Osteoblast (primary cell): ENCODE measurements at regions not wholly inside any gene's neighbourhood (a gene's known extent, or its start where the extent isn't known, plus 50 kb on each side); places are given as distances from the start of the nearest gene placed in this dataset.

Experiments
- DNase-seq: peaks from one replicate; pipeline ENCODE4 v3.0.0; 2011; ENCODE audit warnings: low spot score, mixed read lengths; ENCODE audit not compliant: insufficient read length; ENCODE audit errors: missing footprints
- H2AFZ ChIP-seq: 2 replicates; pipeline ENCODE4 v1.6.0; 2011; ENCODE audit warnings: mild to moderate bottlenecking, low read length
- H3K27ac ChIP-seq: 2 replicates; pipeline ENCODE4 v1.5.1; 2011; ENCODE audit warnings: mild to moderate bottlenecking, low read depth, low read length, moderate library complexity
- H3K27me3 ChIP-seq: 2 replicates; pipeline ENCODE4 v1.6.0; 2012; ENCODE audit warnings: mild to moderate bottlenecking, control low read depth, inconsistent platforms, low read length, moderate library complexity; ENCODE audit not compliant: insufficient read depth
- H3K36me3 ChIP-seq: 2 replicates; pipeline ENCODE4 v1.5.1; 2011; ENCODE audit warnings: mild to moderate bottlenecking, low read length, control low read depth, moderate library complexity; ENCODE audit not compliant: insufficient read depth
- H3K4me1 ChIP-seq: 2 replicates; pipeline ENCODE4 v1.5.1; 2011; ENCODE audit warnings: mild to moderate bottlenecking, low read length, control low read depth, moderate library complexity; ENCODE audit not compliant: insufficient read depth
- H3K4me2 ChIP-seq: 2 replicates; pipeline ENCODE4 v1.6.0; 2011; ENCODE audit warnings: mild to moderate bottlenecking, low read length; ENCODE audit not compliant: insufficient read depth
- H3K4me3 ChIP-seq: fragments of 200-600 bp; sonication (generic); 3 replicates; pipeline ENCODE4 v1.5.1; 2012; ENCODE audit warnings: mild to moderate bottlenecking, low read length, inconsistent platforms; ENCODE audit not compliant: insufficient read depth
- H3K79me2 ChIP-seq: 2 replicates; pipeline ENCODE4 v1.6.0; 2012; ENCODE audit warnings: mild to moderate bottlenecking, low read length, control low read depth, inconsistent platforms; ENCODE audit not compliant: insufficient read depth
- H3K9me3 ChIP-seq: 2 replicates; pipeline ENCODE4 v1.5.1; 2011; ENCODE audit warnings: low read depth, low read length, control low read depth
- H4K20me1 ChIP-seq: 2 replicates; pipeline ENCODE4 v1.6.0; 2012; ENCODE audit warnings: mild to moderate bottlenecking, low read length, control low read depth; ENCODE audit not compliant: insufficient read depth
- TF ChIP-seq, protein P1 (sequence below): IDR thresholded peaks from 2 replicates; pipeline ENCODE4 v1.5.1; 2011; ENCODE audit warnings: mild to moderate bottlenecking, low read depth, low read length, moderate library complexity; ENCODE audit errors: extremely low read depth

GRCh38 chr15:95684693-95685115 is 645.8 kb upstream of the NR2F2 start:
- Histone ChIP-seq H3K4me3 (no peak overlapping the region), H3K27ac (peak overlapping the region; percentile 41), H2AFZ (no peak overlapping the region), H4K20me1 (no peaks in the 10 kb centered on the region), H3K79me2 (no peaks in the 10 kb centered on the region), H3K36me3 (no peaks in the 10 kb centered on the region), H3K27me3 (no peaks in the 10 kb centered on the region), H3K9me3 (no peaks in the 10 kb centered on the region), H3K4me2 (no peak overlapping the region), H3K4me1 (peaks cover 9% of the 10 kb centered on the region)
- DNase-seq: no peak
- TF ChIP-seq, protein P1, sequence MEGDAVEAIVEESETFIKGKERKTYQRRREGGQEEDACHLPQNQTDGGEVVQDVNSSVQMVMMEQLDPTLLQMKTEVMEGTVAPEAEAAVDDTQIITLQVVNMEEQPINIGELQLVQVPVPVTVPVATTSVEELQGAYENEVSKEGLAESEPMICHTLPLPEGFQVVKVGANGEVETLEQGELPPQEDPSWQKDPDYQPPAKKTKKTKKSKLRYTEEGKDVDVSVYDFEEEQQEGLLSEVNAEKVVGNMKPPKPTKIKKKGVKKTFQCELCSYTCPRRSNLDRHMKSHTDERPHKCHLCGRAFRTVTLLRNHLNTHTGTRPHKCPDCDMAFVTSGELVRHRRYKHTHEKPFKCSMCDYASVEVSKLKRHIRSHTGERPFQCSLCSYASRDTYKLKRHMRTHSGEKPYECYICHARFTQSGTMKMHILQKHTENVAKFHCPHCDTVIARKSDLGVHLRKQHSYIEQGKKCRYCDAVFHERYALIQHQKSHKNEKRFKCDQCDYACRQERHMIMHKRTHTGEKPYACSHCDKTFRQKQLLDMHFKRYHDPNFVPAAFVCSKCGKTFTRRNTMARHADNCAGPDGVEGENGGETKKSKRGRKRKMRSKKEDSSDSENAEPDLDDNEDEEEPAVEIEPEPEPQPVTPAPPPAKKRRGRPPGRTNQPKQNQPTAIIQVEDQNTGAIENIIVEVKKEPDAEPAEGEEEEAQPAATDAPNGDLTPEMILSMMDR: no peak

DNA sequence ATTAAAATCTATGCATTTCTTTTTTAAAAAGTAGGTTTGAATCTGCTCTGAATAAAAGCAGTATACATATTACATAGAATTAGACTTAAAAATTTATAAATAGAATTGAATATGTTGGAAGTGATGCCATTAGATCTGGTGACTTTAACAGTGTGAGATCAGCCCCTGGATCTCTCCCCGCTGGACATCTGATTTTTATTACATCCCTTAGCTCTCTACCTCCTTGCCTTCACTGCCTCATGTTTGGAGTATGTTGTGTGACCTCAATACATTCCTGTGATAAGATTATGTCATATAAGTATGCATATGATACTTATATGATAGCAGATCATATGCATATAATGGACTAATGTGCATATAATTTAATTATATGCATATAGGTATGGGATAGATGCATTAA is 643.4 kb upstream of the NR2F2 start:
- Histone ChIP-seq H3K27me3 (no peaks in the 10 kb centered on the region), H3K4me3 (no peak overlapping the region), H3K9me3 (no peaks in the 10 kb centered on the region), H3K4me1 (peaks cover 9% of the 10 kb centered on the region), H2AFZ (no peak overlapping the region), H3K27ac (no peak overlapping the region), H4K20me1 (no peaks in the 10 kb centered on the region), H3K79me2 (no peaks in the 10 kb centered on the region), H3K4me2 (no peak overlapping the region), H3K36me3 (no peaks in the 10 kb centered on the region)
- TF ChIP-seq, protein P1: no peak
- no peak for DNase-seq

GRCh38 chr15:95687686-95688085 is 642.8 kb upstream of the NR2F2 start:
- DNase-seq: no peak
- Histone ChIP-seq H3K36me3 (no peaks in the 10 kb centered on the region), H3K4me2 (no peak overlapping the region), H3K27ac (no peak overlapping the region), H3K27me3 (no peaks in the 10 kb centered on the region), H3K4me1 (peaks cover 9% of the 10 kb centered on the region), H3K4me3 (no peak overlapping the region), H2AFZ (no peak overlapping the region), H3K9me3 (no peaks in the 10 kb centered on the region), H3K79me2 (no peaks in the 10 kb centered on the region), H4K20me1 (no peaks in the 10 kb centered on the region)
- TF ChIP-seq, protein P1: no peak

- Histone ChIP-seq H3K79me2 (no peaks in the 10 kb centered on the region), H4K20me1 (no peaks in the 10 kb centered on the region), H3K9me3 (peaks cover 6% of the 10 kb centered on the region), H3K27ac (no peak overlapping the region), H3K4me1 (no peaks in the 10 kb centered on the region), H3K36me3 (no peaks in the 10 kb centered on the region), H3K27me3 (no peaks in the 10 kb centered on the region), H2AFZ (no peak overlapping the region), H3K4me2 (no peak overlapping the region), H3K4me3 (no peak overlapping the region)
- TF ChIP-seq, protein P1: no peak
- DNase-seq: no peak
Measured at GRCh38 chr15:95690631-95691340, 639.7 kb upstream of the NR2F2 start.
